NCI-H510A (cell line): ENCODE measurements at regions not wholly inside any gene's neighbourhood (a gene's known extent, or its start where the extent isn't known, plus 50 kb on each side); places are given as distances from the start of the nearest gene placed in this dataset.

ENCODE experiments used
- DNase-seq: peaks from one replicate; lab custom pipeline; 2025; lab: John Stamatoyannopoulos, UW

DNA sequence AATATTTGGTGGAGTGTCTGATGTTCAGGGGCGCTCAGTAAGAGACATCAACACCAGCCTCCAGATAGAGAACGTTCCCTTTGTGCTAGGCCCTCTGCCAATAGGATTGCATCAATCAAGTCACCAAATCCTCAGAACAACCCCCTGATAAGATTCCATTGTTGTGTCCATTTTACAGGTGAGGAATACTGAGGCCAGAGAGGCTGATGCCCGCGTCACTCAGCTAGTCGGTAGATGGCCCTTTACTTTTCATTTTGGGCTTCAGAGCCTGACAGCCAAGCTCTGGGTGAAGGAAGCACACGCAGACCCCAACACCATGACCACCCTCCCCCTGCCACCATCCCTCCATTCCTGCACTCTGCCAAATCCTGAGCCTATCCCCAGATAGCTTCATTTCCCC, 406.2 kb downstream of the PTPRU start:
- DNase-seq: no peak

DNA sequence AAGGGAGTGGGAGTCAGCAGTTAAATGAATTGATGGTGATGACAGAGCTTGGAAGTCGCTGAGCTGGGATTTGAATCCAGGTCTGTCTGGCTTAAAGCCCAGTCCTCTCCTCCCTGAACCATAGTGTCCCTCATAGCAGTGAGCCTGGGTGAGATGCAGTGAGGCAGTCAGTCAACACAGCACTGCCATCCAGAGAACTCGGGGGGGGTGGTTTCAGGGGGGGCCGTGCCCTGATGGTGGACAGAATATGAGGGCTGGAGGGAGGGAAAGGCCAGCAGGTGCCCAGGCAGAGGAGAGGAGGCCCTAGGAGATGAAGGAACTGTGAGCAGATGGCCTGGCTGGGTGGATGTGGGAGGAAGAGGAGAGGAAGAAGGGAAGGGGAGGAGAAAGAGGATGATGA, 405.6 kb downstream of the PTPRU start:
- no peak for DNase-seq

DNA sequence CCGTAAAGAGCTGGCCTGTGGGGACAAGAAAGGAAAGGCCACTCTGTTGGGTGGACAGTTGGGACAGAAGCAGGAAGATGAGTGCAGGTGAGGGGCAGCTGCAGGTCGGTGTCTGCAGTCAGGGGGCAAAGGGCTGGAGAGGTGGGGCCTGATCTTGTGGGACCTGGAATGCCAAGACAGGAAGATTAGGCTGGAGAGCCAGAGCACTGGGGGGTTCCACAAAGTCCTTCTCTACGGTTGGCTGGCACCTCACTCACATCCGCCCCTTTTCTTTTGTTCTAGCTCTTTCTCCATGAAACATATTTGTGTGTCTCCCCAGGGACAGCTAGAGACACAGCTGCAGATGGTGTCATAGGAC, 404.1 kb downstream of the PTPRU start:
- no peak for DNase-seq

DNA sequence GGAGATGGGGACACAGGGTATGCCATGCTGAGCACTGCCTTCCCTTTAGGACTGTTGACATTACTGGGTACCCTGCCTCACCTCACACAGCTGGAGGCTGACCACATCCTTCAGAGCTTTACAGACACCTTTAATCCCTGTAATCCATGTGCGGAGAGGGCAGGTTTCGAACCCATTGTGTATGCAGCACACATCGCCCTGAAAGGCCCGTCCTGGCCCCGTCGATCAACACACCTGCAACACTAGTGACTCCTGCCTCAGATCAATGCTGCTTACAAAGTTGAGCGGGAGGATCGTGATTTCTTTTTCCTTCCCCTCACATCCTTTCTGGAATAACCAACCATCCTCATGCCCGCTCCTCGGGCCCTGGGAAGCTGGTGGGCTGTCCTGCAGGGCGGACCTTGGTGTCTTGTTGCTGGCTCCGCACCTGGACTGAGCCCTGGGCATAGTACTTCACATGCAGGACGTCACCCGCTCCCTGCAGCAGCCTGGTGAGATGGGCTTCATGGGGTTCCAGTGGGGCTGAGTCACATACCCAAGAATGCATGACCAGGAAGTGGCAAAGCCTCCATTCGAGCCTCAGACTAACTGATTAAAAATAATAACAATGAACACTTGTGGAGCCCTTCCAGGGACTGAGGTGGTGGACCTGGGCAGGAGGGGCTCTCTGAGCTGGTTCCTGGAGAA, 403.6 kb downstream of the PTPRU start:
- DNase-seq: no peak

DNA sequence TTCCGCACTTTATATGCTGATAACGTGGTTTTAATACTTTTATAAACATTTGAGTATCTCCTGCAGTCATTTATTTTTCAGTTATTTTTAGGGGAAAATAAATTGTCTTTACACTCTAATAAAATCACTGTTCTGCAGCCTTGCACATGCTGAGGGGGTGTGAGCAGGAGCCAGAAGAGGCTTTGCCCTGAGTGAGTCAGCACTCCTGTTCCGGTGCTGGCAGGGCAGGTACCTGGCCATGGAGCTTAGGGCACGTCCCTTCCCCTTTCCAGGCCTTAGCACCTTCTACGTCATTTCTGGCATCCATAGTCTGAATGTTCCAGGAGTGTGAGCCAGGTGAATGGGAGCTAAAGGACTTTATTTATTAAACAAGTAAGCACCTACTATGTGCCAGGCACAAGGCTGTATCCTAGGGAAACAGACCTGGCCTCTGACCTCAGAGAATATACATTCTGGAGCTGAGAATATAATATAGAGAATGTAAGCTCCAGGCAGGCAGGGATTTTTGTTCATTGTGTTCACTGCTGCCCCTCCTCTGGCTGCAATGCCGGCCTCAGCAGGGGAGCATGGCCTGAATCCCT, 402.9 kb downstream of the PTPRU start:
- no peak for DNase-seq

DNA sequence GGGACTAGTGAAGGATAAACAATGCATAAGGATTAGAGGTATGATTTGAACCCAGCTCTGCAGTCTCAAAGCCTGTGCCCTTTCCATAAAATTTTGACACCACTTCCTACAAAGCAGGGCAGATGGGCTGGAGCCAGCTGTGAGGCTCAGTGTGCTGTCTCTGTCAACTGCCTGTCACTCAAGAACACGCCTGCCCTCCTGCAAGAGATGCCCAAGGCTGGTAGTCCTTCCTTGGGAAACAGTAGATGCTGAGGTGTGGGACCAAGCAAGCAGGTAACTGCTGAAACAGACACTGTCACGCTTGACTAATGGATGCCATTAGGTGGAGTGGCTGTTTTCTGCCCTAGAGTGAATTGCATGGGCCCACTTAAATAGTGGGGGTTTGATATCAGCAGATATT, 402.0 kb downstream of the PTPRU start:
- no peak for DNase-seq

DNA sequence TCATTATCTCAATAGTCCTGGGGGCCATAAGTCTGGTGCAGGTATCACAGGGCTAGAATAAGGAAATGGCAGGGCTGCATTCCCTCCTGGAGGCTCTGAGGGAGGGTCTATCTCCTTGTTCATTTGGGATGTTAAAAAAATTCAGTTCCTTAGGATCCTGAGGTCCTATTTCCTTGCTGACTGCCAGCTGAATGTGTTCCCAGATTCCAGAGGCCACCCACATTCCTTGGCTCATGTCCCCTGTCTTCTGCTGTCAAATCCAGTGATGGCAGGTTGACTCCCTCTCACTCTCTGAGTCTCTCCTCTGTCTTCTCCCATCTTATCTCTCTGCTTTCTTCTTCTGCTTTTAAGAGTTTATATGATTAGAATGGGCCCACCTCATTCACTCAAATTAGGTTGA, 400.6 kb downstream of the PTPRU start:
- no peak for DNase-seq

DNA sequence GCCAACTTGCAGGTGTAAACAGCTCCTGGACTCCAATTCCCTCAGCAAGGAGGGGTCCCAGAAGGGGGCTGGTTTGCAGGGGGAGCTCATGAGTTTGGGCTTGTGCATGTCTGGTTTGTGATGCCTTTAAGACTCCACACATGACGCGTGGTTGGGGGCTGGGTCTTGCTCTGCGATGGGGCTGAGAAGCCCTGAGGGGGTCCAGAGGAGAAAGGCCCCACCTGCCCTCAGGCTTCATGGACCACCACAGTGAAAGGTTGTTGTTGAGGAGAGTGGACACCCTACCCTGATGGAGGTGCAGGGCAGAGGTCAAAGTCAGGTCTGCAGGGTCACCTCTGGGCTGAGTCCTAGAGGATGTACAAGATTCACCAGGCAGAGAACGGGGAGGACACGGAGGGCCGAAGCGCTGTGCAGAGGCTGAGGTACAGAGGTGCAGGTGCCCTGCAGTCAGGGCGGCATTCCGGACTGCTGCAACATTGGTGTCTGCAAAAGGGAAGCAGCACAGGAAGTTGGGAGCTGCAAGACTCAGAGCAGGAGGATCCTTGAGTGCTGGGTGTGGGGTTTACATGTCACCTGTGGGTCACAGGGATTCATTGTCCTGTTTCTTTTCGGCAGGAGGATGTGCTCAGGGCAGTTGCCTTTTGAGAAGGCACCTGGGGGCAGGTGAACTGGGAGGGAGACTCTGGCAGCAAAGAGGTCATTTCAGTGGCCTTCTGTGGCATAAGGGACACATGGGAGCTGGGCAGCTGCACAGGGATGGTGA, 399.4 kb downstream of the PTPRU start:
- no peak for DNase-seq

DNA sequence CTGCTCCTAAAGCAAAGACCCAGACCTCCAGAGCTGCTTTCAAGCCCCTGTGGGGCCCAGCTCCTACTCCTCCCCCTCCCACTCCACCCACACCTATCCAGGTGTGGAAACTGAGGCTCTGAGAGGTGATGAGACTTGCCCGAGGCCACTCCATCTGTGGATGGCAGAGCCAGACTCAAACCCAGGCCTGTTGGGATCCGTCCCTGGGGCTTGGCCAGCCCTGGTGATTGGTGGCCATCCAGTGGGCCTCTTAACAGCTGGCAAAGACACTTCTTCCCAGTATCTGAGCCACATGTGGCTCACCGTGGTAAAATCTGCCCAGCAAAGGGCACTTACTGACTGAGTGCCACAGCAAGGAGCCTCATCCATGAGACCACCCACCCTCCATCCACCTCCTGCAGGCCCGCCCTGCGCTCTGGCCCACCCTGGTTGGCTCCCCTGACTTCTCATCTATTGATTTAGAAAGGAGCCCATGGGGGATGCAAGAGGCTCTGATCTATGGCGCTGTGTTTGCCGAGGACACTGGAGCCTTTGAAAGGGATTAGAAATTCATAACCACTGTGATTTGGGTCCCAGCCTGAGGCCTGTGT, 398.5 kb downstream of the PTPRU start:
- DNase-seq: no peak

DNA sequence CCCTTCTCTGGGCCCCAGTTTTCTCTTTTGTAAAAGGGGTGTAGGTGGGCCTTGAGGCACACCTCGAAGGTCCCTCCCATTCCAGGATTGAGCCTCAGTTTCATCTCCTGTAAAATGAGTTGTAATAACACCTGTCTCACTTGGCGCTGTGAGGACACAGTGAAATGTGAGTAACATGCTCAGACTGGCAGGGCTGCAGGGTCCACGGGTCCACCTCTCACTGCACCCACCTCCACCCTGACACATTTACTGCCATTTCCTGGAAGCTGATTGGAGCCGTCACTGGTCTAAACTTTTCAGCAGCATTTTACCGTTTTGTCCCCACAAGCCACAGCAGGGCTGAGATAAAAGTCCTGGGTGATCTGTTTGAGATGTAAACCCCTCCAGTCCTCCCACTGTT, 398.0 kb downstream of the PTPRU start:
- DNase-seq: no peak

DNA sequence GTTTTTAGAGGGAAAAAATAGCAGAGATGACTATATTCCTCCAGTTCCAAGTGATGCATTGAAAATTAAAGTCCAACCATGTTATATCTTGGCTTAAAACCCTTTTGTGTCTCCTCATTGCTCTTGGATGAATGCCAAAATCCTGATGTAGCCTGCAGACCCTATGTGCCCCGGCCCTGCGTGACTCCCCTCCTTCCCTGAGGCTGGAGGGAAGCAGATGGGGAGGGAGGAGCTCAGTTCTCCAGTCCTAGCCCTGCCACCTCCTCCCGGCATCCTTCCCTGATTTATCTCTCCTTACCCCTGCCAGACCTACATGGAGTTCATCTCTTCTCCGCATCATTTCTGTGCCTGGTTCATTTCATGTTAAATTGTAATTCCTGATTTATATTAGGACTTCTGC, 397.4 kb downstream of the PTPRU start:
- DNase-seq: no peak

DNA sequence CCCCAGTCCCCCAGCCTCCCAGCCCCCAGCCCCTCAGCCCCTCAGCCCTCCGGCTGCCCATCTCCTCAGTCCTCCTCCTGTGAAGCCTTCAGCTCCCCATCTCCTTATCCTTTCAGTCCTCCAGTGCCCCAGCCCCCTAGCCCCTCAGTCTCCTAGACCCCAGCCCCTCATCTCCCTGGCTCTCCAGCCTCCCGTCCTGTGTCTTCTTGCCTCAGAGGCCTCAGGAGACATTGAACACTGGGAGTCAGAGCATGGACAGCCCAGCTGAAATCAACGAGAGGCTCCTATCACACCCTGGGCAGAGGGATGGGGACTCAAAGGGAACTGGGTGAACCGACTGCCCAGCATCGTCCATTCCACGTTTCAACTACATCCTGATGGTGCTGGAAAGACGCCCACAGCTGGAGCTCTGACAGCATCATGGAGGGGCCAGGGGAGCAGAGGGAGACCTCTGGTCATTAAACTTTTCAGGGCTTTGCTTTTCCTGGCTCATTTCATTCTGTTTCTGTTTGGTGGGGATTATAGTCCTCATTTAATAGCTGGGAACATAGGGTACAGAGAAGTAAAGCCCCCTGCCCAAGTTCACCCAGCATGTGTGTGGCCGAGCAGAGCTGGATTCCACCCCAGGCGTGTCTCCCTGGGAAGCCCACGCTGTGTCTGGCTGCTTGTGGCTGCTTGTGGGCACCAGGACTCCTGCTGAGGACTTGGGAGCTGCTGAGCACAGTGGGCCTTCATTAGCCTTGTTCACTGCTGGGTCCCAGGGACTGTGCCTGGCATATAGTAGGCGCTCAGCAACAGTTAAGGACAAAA, 396.7 kb downstream of the PTPRU start:
- no peak for DNase-seq

DNA sequence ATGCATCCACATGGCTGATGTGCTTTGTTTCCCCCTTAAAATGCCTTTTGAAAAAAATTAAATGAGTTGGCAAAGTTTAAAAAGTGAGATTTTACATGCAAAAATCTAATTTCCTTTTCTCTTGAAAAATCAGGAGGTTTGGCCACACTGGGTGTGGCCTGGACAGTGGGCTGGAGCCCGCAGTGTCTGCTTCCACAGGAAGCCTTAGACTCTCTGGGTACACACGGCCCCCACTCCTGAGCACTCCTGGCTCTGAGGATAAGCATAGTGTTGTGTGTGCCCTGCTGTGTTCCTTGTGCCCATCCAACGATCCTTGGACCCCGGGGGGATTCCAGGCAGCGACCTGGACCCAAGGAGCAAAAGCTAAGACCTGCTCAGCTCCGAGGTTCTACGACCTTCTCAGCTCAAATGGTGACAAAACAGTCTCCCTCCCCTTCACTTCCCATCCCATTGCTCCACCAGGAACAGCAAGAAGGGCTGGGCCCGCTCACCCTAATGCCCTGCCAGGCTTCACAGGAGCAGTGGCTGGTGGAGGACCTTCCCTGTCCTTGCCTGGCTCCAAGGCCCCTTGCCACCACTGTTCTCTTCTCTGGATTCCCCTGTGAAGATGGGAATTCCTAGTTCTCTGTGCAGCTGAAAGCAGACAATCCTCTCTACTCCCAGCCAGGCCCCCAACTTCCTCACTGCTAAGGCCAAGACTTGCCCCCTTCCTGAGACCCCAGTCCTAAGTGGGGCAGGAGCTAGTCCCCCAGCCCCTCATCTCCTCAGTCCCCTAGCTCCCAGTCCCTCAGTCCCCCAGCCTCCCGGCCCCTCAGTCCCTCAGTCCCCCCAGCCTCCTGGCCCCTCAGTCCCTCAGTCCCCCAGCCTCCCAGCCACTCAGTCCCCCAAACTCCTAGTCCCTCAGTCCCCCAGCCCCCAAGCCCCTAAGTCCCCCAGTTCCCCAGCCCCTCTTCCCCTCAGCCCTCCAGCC, 395.8 kb downstream of the PTPRU start:
- DNase-seq: no peak

DNA sequence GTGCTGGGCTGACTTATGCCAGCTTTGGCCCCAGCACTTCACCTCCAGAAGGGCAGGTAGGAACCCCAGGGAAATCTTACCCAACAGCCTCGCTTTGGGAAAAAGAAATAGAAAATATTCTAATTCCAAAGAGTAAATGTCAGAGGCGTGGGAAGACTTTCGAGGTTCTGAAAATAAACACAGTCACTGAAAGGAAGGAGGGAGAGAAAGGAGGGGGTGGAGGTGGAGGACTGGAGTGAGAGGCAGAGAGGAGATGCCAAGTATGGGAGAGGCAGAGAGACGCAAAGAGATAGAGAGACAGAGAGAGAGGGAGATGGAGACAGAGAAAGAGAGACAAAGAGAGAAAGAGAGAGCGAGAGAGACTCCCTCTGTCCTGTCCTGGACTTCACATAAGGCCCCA, 395.0 kb downstream of the PTPRU start:
- no peak for DNase-seq

DNA sequence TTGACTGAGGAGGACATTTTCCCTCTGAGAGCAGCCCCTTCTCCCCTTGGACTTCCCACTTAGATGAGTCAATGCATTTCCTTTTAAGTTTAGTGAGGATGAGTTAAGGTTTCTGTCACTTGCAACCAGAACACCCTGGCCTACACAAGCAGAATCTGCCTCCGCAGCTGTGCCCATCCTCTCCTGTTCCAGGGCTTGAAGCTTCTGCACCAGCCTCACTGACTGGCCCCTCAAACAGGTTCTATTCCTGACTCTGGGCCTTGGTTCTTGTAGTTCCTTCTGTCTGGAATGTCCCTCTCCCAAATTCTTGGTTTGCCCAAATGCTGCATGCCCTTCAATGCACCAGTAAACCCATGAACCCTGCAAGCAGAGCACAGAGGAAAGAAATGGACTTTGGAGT, 394.4 kb downstream of the PTPRU start:
- no peak for DNase-seq

DNA sequence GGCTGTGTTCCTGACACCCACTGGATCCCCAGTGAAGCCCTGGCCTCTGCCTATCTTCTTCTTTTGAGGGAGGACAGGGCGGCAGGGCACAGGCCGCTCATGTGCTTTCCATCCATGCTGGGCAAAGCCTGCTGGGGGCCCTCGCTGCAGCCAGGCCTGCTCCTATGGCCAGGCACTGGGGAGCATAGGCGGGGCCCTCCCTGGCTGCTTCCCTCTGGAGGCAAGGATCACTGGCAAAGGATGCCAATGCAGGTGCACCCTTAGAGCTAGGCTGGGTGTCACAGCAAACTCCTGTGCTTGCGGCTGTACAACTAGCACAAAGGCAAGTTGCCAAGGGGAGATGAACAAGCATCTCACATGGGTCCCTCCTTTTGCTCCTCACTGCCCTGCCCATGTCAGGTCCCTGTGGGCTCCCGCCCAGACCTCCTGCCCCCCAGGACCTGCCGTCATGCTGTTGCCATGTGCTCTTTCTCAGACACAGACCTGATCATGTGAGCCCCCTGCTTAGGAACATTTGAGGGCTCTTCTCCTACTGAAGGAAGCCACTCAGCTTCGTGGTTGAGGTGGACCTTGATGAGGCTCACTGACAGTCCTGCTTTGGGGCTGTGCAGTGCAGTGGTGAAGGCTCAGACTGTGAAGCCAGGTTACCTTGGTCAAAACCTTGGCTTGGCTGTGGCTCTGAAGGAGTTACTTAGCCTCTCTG, 393.6 kb downstream of the PTPRU start:
- no peak for DNase-seq

DNA sequence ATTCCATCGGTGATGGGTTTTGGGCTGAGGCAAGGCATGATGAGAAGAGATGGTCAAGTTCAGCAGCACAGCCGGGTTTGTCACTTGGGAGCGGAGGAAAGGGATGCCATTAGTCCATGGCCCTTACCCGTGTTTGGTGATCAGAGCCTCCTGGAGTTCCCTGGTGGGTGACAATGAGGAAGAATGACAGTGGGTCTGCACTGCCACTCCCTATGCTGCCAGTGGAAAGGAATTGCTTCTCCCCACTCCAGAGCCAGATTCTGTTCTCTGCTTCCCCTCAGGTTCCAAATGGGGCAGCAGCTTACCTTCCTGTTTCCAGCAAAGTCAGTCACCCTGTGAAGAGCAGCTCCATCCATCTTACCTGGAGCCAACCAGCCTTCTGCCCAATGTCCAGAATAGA, 393.1 kb downstream of the PTPRU start:
- no peak for DNase-seq

DNA sequence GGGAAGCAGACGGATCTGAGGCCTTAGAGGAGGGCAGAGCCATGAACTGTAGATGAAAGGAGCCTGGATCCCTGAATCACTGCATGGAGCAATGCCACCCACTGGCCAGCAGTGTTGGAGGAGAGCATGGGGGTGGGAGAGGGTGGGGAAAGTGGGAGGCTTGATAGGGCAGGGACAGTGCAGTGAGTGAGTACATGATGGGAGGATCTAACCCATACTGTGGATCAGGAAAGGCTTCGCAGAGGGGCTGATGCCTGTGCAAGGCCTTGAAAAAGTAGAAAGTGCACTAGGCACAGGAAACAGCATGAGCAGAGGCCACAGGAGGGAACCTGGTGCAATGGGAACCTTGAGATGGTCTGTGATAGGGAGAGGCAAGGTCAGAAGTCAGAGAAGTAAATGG, 391.9 kb downstream of the PTPRU start:
- DNase-seq: no peak

DNA sequence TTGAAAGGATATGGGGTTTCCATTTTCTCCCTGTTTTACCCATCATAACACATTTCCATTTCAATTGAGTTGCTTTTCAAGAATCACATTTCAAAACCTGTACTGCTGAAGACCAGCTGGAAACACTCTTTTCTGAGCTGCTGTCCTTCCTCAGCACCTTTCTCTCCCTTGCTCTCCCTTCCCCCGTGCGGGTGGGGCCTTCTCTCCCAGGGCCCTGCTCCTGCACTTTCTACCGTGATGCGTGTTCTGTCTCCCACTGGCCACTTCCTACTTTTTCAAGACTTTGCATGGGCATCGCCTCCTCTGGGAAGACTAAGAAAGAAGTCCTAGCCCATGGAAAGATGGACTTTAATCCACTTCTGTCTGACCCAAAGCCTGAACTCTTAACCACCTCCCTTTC, 390.4 kb downstream of the PTPRU start:
- DNase-seq: no peak

DNA sequence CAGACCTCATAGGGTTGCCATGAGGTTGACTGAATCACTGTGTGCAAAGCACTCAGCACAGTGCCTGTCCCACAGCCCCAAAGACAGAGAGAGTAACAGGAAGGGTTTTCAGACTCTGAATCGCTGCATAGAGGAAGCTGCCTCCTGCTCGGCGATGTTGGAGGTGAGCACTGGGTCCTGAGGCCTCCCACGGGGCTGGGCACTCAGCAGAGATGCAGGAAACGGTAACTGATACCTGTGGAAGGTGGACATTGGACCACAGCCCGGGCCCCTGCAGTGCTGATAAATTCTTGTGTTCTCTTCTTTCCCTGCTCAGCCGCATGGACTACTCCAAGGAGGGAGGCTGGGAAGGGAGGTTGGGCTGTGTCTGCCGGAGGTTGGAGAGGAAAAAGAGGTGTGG, 389.7 kb downstream of the PTPRU start:
- no peak for DNase-seq

DNA sequence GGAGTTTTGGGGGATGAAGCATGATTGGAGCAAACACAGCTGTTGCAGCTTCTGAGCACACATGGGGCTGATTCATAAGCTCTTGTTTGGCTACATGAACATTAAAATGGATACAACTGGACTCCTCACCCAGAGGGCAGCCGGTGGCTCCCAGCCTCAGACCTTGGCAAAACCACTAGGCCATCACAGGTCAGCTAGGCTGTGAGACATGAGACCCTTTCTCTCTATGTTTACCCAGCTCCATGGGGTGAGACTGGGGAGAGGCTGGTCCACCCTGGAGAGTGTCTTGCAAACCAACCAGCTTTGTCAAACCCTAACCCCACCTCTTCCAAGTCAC, 388.7 kb downstream of the PTPRU start:
- no peak for DNase-seq
